GM18907 (cell line): ENCODE measurements at regions not wholly inside any gene's neighbourhood (a gene's known extent, or its start where the extent isn't known, plus 50 kb on each side); places are given as distances from the start of the nearest gene placed in this dataset.
"Not testable (repeated sequence)": the region's sequence is repeated elsewhere in the genome, so short reads cannot be mapped to it uniquely, and the experiment has no call there.

Experiments
- ATAC-seq: cut with Tn5 transposase; IDR thresholded peaks from one replicate; pipeline ENCODE4 v1.9.1; 2021; ENCODE audit warnings: mild to moderate bottlenecking, moderate library complexity; ENCODE audit not compliant: unreplicated experiment

DNA sequence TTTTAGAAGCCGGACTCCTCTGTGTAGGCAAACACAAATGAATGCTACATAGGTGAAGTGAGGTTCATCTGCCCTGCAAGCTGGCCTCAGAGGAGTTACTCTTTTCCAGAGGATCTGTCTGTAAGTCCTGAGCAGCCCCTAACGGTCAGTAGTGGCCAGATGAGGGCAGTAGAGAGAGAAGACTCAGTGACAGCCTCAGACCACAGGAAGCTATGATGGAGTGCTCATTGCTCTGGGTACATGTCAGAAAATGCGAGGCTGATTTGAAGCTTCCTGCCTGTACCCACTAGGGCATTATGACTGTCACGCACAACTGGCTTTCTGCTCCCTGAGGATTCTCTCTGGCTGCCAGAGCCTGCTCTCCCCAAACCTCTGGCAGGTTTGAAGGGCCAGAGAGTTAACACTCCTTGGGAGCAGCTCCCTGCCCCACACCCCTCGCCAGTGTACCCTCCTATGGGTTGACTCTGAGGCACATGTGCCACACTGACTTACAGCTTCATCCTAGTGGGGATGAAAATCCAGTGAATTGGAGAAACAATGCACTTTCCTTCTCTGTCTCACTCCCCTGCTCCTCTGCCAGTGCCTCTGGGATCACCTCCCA is 141.5 kb downstream of the GABRG2 start:
- ATAC-seq = peak; percentile 98

DNA sequence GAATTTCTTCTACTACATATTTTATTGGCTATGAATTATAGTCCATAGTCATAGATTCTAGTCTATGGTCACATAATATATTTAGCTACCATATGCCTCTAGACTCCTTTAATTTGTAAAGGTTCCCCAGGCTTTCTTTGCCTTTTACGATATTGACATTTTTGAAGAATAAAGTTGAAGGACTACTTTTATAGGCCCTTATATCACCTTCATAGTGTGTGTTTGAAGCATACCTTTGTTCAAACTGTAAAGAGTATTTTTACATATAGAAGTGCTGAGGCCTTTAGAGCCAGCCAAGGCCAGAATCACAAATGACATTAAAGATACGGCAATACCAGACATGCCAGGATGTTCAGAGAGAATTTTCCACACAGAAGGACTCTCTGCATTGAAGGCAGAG is 147.0 kb downstream of the GABRG2 start:
- no peak for ATAC-seq

DNA sequence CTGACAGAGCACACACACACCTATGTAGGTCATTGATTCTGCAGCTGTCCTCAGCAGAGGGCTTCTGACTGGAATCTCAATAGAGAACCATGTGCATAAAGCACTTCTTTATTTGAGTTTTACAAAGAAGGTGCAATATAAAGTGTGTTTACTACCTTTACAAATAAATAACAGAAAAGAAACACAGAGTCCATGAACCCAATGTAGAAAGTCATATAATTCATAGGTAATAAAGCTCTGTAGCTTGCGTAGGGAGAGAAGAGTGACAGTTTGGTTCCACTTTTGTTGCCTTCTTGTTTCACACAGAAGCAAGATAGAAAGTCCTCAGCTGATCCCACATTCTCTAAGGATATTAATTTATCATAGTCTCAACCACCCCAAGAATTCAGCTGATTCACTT is 149.5 kb downstream of the GABRG2 start:
- ATAC-seq = no peak

DNA sequence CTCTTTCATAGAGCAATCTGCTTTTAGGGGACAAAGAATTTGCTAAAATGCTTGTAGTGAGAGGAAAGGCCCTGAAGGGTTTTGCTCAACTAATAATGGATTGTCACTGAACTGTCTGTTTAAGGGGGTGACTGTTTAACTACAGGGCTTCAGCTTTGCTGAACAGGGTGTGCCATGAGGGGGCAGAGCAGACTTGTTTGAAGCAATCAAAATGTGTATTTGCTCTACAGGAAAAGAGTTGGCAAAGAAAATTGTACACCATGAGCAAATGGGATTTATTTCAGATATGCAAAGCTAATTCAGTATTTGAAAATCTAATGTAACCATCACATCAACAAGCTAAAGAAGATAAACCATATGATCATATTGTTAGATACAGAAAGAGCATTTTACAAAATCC is 154.3 kb downstream of the GABRG2 start:
- no peak for ATAC-seq

DNA sequence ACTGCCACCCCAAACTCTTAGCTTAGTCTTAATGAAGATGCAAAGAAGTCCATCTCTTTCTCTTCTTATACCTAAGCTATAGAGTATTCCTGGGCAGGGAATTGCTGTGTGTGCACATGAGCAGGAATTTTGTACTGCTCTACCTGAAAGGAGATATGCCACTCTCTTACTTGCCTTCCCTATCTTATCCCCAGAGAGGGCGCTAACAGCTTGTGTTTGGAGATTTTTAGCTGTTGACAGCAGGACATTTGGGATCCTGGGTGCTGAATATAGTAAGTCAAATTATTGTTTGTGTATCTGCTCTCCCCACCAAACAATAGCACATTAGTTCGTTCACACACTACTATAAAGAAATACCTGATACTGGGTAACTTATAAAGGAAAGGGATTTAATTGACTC is 159.5 kb downstream of the GABRG2 start:
- ATAC-seq = no peak

DNA sequence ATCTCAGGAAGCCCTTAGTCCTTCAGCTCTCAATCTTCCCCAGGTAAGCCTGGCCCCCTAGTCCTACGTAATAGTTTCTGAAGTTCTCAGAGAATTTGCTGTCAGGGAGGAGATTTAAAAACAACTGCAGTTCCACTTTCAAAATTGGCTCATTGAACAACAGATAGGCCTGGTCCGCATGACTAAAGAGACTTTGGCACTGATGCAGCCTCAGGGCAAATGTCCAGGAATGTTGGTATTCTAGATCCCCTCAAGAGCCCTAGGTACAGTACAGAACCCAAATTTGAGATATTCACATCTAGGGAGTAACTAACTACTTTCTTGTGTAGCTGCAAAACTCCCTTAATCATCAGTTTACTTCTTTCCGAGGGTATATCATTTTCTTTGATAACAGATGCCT is 162.8 kb downstream of the GABRG2 start:
- no peak for ATAC-seq

DNA sequence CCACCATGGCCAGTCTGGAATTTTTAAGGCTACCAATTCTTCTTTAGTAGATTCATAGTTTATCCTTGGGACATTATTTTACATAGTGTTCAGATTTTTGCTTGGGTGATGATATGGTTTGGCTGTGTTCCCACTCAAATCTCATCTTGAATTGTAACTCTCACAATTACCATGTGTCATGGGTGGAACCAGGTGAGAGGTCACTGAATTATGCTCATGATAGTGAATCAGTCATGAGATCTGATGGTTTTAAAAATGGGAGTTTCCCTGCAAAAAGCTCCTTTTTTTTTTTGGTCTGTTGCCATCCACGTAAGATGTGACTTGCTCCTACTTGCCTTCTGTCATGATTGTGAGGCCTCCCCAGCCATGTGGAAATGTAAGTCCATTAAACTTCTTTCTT is 163.9 kb downstream of the GABRG2 start:
- no peak for ATAC-seq

DNA sequence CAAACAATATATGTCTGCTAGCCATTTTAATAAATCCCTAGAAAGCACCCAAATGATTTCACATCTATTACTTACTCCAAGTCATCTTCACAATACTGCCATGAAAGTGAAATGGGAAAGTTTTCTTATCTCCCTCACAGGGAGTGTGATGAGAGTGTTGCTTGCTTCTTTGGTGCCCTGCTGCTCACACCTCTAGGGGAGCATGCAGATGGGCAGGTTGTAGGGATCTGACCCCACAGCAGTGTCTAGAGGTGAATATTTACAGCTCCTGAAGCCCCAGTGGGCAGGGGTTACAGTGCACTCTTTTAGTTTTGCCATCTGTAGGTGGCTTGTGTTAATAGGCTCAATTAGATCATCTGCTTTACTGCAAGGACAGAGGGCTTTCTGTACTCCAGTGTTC is 173.2 kb downstream of the GABRG2 start:
- no peak for ATAC-seq

DNA sequence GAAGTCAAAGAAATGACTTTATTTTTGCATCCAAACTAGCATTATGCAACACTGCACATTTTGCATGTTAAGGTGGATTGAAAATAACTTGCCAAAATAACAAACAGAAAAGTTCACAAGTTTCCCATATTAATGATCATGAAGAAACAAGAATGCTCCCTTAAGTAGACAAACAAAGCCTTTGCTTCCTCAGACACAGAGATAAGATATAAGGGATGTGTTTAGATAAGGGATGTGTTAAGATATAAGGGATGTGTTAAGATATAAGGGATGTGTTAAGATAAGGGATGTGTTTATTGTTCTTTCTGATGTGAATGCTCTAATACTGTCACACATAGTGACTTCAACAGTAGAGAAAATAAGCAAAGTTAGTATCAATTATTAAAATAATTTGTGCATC is 174.8 kb downstream of the GABRG2 start:
- no peak for ATAC-seq

DNA sequence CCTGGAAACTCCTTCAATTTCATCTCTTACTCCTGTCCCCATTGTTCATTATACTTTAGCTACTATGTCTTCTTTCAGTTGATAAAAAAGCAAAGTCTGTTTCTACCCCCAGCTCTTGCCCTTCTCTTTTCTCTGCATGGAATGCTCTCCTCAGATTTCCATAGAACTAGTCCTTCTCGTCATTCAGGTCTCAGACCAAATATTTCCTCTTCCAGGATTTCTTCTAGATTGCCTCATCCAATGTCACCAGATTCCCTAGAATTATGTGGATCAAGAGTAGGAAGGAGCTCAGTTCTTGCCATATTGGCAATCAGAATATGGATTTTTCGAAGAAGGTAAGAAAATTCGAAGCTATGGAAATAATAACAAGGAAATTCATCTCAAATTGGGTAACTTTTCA is 176.1 kb downstream of the GABRG2 start:
- ATAC-seq = no peak

DNA sequence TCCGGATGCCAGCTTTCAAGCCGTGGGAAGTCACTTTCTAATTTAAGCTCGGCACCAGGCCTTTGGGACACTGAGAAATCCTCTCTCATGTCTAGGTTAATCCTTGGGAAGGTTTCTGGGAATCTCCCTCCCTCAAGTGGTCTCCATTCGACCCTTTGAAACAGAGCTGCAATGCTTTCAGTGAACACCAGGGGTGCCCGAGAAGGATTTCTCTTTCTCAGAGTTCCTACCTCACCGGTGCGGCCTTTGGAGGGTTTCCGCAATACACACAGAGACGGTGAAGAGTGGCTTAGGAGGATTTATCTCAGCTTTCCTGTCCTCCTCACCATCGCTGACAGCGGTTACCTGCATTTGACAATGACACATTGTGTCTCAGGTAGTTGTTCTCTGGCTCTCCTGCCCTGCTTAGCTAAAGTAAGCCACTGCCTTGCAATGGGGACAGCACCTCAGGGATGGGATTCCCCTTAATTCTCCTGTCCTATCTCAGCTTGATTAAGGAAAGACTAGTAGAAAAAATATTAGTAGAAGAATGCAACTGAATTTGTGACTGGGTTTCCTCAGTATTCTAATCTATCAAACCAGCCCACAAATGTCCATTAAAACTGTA is 180.6 kb downstream of the GABRG2 start:
- ATAC-seq = no peak

DNA sequence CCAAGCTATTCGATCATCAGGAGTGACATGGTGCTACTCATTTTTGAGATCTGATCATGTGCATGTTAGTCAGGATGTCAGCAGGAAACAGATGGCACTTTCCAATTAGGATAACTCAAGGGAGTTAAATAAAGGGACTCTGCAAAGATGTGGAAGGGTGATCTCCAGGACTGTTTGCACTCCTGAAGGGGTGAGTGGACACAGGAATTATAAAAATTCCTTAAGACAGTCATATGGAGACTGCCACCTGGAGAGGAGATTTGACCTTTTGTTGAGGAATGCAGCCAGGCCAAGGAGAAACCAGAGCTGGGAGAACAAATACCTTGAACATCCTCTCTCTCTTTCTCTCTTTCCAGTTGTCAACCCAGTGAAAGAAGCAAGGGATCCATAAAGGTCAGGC is 189.1 kb downstream of the GABRG2 start:
- ATAC-seq = no peak

DNA sequence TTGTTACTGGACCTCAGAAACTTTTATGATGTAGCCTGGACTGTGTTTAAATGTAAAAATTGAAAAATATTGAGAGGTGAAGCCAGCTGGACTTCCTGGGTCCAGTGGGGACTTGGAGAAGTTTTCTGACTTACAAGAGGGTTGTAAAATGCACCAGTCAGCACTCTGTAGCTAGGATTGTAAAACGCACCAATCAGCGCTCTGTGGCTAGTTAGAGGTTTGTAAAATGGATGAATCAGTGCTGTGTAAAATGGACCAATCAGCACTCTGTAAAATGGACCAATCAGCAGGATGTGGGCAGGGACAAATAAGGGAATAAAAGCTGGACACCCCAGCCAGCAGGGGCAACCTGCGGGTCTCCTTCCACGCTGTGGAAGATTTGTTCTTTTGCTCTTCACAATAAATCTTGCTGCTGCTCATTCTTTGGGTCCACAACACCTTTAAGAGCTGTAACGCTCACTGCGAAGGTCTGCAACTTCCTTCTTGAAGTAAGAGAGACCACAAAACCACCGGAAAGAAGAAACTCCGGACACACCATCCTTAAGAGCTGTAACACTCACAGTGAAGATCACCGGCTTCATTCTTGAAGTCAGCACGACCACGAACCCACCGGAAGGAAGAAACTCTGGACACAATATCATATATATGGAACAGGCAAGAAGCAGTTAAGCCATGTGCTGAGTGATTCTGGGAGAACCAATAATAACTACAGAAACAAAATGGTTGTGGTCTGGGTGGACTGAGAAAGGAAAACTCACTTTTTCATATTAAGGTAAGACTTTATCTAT is 201.3 kb downstream of the GABRG2 start:
- peak; percentile 94 for ATAC-seq

DNA sequence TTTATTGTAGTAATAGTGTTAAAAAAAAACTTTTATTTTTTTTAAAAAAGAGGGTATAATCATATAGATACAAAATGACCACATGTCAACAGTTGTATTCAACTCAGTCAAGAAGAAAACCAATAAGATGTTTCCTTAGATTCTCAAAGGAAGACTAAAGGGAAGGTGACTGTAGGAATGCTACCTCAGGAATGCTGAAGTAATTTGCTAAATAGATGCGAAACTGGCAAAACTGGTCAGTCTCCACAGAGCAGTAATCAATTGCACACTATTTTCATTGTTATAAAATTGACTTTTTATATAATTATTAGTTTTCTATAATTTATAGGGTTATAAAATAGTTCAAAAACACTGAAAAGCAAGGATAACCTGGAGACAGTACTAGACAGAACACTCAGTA is 204.8 kb downstream of the GABRG2 start:
- ATAC-seq = no peak

DNA sequence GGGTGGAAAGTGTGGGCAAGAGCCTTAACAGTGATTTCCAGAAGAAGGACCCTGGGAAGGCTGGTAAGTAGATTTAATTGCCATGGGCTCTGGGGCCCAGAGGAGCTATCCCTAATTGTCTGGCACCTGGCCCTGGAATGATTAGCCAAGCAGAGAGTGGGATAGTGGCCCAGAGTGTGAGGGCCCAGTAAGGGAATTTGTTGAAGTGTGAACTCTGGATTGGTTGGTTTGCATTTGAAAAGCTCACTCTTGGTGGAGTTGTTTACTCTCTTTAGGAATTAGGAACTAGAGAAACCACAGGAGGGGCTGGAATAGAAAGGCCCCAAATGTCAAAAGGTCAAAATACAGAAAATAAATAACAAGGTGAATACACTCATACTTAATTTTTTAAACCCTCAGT is 207.1 kb downstream of the GABRG2 start:
- no peak for ATAC-seq

DNA sequence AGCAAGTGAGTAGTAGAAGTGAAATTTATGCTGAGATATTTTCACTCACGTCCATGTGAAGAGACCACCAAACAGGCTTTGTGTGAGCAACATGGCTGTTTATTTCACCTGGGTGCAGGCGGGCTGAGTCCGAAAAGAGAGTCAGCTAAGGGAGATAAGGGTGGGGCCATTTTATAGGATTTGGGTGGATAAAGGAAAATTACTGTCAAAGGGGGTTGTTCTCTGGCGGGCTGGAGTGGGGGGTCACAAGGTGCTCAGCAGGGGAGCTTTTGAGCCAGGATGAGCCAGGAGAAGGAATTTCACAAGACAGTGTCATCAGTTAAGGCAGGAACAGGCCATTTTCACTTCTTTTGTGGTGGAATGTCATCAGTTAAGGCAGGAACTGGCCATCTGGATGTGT is 207.8 kb downstream of the GABRG2 start:
- not testable (repeated sequence) for ATAC-seq

DNA sequence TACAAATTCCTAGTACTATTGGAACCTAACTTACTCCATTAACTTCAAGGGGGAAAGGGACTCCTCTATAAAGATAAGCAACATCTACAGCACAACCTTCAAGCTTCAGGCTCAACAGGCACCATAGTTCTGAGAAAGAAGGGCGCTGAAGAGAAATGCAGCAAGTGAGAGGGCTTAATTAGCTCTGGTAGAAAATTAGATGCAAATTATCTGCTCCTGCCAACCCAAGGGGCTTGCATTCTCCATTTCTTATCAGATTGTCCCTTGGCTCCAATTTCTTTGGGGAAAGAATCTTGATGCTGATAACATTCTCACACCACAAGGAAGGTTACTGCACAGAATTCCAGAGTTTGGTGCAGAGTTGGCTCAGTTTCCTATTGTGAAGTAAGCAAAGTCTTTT is 214.6 kb downstream of the GABRG2 start:
- no peak for ATAC-seq

DNA sequence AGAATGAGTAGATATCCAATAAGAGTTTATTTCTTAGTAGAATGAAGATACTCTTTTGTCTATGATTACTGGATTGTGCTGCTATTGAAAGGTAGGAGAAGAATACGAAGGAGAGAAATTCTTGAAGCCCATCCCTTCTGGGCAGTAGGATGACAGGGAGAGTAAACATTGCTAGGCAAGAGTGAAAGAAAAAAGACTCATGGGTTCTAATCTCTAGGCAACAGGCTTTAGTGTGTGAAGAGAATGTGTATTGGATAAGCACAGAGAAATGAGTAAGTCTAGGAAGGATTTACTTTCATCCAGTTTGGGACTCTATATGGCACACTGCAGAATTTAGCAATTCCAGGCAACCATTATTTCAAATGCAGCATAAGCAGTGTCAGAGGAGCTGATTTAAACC is 216.0 kb downstream of the GABRG2 start:
- ATAC-seq = no peak

DNA sequence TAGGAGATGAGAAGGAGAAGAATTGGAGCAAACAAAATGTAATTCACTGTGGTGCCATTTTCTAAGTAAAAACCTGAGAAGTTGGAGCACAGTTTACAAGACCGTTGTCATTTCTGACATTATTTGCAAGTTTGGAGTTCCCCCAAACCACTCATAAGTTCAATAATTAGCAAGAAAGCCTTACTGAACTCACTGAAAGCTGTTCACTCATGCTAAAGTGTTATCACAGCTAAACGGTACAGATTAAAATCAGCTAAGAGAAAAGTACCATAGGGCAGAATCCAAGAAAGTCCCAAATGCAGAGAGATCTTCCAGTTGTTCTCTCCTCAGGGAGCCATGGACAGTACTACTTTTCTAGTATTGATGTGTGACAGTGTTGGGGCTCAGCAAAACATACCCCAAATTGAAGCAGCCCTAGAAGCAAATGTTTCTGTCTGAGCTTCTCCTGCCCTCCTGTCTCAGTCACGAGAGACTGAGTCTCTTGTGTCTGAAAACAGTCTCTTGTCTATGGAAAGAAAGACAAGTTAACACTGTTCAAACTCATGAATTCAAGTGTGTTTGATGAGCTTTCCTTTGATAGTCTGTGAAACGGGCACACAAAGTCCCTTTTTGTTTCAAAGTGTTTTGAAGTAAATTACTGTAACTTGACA is 221.2 kb downstream of the GABRG2 start:
- ATAC-seq = peak; percentile 91

DNA sequence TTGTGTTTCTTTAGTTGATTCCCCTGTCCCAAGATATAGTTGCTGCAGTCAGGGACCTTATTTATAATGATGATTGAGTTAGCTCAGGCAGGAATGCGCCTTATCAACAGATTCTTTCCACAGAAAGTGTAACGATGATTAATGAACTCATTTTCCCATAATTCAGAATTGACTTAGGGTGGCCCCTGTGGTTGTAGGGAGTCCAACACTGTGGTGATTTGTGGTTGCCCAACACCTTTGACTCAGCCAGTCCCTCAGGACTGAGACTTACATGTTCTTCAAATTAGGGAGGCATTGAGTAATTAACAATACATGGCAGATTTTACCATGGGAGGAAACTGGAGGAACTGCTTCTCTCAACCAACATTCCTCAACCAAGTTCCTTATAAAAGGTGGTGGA is 221.9 kb downstream of the GABRG2 start:
- ATAC-seq = peak; percentile 59

DNA sequence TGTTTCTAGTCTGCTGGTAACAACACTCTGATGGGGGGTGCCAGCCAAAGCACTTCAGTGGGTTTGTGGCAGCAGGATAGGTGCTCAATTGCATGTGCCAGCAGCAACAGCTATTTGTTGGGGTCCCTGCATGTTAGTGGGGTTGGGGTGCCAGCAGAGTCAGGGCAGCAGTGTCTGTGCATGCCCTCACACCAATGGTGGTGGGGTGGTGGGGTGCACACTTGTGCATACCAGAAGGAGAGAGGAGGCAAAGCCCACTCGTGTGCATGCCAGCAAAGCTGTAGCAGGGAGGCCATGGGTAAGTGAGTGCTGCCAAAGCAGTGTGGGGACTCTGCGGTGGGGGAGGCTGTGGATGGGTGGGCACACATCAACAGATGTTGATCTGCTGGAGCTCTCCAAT is 232.2 kb downstream of the GABRG2 start:
- no peak for ATAC-seq

DNA sequence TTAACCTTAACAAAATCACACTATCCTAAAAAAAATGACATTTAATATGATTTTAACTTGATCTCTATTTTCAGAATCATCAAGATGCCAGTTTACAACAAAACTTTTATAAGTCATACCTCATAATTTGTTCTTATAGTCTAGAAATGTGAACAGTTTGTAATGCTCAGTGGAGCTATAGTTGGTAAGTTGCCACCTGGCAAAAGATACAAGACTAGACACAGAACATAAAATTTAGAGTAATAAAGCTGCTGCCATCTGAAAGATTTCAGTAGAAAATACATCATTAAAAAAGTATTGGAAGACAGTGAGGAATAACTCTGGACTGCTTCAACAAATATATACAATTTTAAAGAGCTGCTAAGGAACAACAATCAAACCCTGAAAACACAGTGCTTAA is 233.8 kb downstream of the GABRG2 start:
- ATAC-seq = no peak
